ENCODE measurements at regions not wholly inside any gene's neighbourhood (a gene's known extent, or its start where the extent isn't known, plus 50 kb on each side); places are given as distances from the start of the nearest gene placed in this dataset.

GRCh38 chr12:46676797-46677520, 148.8 kb downstream of the SLC38A4 start:
- TF ChIP-seq PRDM15 (CRISPR knock-in tag; IDR thresholded peaks at IDR 0.05) (no peak), CTCF (IDR thresholded peaks at IDR 0.05) (no peak), USF2 (CRISPR knock-in tag; IDR thresholded peaks at IDR 0.05) (no peak), CREB1 (CRISPR knock-in tag; IDR thresholded peaks at IDR 0.05) (no peak), ZNF281 (CRISPR knock-in tag; IDR thresholded peaks at IDR 0.05) (no peak), SMAD4 (CRISPR knock-in tag; IDR thresholded peaks at IDR 0.05) (no peak), ARID4B (CRISPR knock-in tag; IDR thresholded peaks at IDR 0.05; ENCODE audit: borderline replicate concordance) (no peak), KAT7 (CRISPR knock-in tag; IDR thresholded peaks at IDR 0.05; ENCODE audit: borderline replicate concordance) (no peak), ATF3 (CRISPR knock-in tag; conservative IDR thresholded peaks at IDR 0.05) (no peak), HMGA2 (CRISPR knock-in tag; IDR thresholded peaks at IDR 0.05) (no peak), ZNF263 (CRISPR knock-in tag; IDR thresholded peaks at IDR 0.05; ENCODE audit: low read depth) (no peak), FOXJ3 (CRISPR knock-in tag; IDR thresholded peaks at IDR 0.05; ENCODE audit: borderline replicate concordance) (no peak), E2F1 (CRISPR knock-in tag; IDR thresholded peaks at IDR 0.05) (no peak)

Measured in WTC11 (cell line).